Activated CD4-positive, alpha-beta memory T cell treated with anti-CD3 and anti-CD28 coated beads for 36 hours (primary cell): ENCODE measurements at regions not wholly inside any gene's neighbourhood (a gene's known extent, or its start where the extent isn't known, plus 50 kb on each side); places are given as distances from the start of the nearest gene placed in this dataset.

Experiments
- CTCF ChIA-PET: fragments of 350-600 bp; sonication (Branson Sonifier 250); formaldehyde crosslinking; loops from one replicate; lab custom pipeline; 2021; ENCODE audit warnings: antibody characterized with exemption, inconsistent platforms; lab: Charles Lee
- POLR2A ChIA-PET: fragments of 350-600 bp; sonication (Branson Sonifier 250); formaldehyde crosslinking; loops from one replicate; lab custom pipeline; 2021; ENCODE audit warnings: antibody characterized with exemption; lab: Charles Lee
- DNase-seq: peaks from one replicate; pipeline ENCODE4 v3.0.0-alpha.2; 2020
- H3K27ac Mint-ChIP-seq: one replicate; pipeline ENCODE4 v1.8.0; 2021; ENCODE audit warnings: mixed read lengths
- H3K27me3 Mint-ChIP-seq: one replicate; pipeline ENCODE4 v1.8.0; 2021; ENCODE audit warnings: mixed read lengths
- H3K36me3 Mint-ChIP-seq: one replicate; pipeline ENCODE4 v1.8.0; 2021; ENCODE audit warnings: mixed read lengths
- H3K4me1 Mint-ChIP-seq: one replicate; pipeline ENCODE4 v1.8.0; 2021; ENCODE audit warnings: low read depth, mixed read lengths
- H3K4me3 Mint-ChIP-seq: one replicate; pipeline ENCODE4 v1.8.0; 2021; ENCODE audit warnings: mild to moderate bottlenecking, mixed read lengths
- H3K9me3 Mint-ChIP-seq: one replicate; pipeline ENCODE4 v1.8.0; 2021; ENCODE audit warnings: mixed read lengths
- intact Hi-C: fragments of 100-400 bp; cut with micrococcal nuclease; formaldehyde crosslinking; loops from one replicate; pipeline ENCODE4 v1.15.1; 2023

- H3K27ac Mint-ChIP-seq: no peak overlapping the region
- DNase-seq: no peak
- H3K36me3 Mint-ChIP-seq: no peaks in the 10 kb centered on the region
- peaks cover 6% of the 10 kb centered on the region for H3K9me3 Mint-ChIP-seq
- no peaks in the 10 kb centered on the region for H3K4me1 Mint-ChIP-seq
- ChIA-PET POLR2A (no interaction called here), CTCF (no interaction called here)
- no peak overlapping the region for H3K4me3 Mint-ChIP-seq
- no peaks in the 10 kb centered on the region for H3K27me3 Mint-ChIP-seq
- intact Hi-C loops: no loop called here
These were observed 149.9 kb upstream of the RASSF8 start for GRCh38 chr12:25808604-25809003.

GRCh38 chr12:25810683-25811082, 147.8 kb upstream of the RASSF8 start:
- H3K27me3 Mint-ChIP-seq: no peaks in the 10 kb centered on the region
- H3K27ac Mint-ChIP-seq: no peak overlapping the region
- no peaks in the 10 kb centered on the region for H3K36me3 Mint-ChIP-seq
- ChIA-PET CTCF (no interaction called here), POLR2A (no interaction called here)
- intact Hi-C loops: no loop called here
- no peaks in the 10 kb centered on the region for H3K4me1 Mint-ChIP-seq
- no peak for DNase-seq
- no peak overlapping the region for H3K4me3 Mint-ChIP-seq
- peaks cover 6% of the 10 kb centered on the region for H3K9me3 Mint-ChIP-seq

GRCh38 chr12:25811656-25812126, 146.8 kb upstream of the RASSF8 start:
- peaks cover 6% of the 10 kb centered on the region for H3K9me3 Mint-ChIP-seq
- intact Hi-C loops: no loop called here
- no peak overlapping the region for H3K27ac Mint-ChIP-seq
- no peaks in the 10 kb centered on the region for H3K4me1 Mint-ChIP-seq
- no peaks in the 10 kb centered on the region for H3K27me3 Mint-ChIP-seq
- CTCF ChIA-PET: no interaction called here
- no peaks in the 10 kb centered on the region for H3K36me3 Mint-ChIP-seq
- POLR2A ChIA-PET: no interaction called here
- no peak overlapping the region for H3K4me3 Mint-ChIP-seq
- no peak for DNase-seq

GRCh38 chr12:25812295-25812694, 146.2 kb upstream of the RASSF8 start:
- Mint-ChIP-seq H3K27ac (no peak overlapping the region), H3K27me3 (no peaks in the 10 kb centered on the region), H3K4me1 (no peaks in the 10 kb centered on the region), H3K36me3 (no peaks in the 10 kb centered on the region), H3K4me3 (no peak overlapping the region), H3K9me3 (peaks cover 6% of the 10 kb centered on the region)
- POLR2A ChIA-PET: no interaction called here
- intact Hi-C loops: no loop called here
- no peak for DNase-seq
- CTCF ChIA-PET: no interaction called here

GRCh38 chr12:25813843-25814242, 144.6 kb upstream of the RASSF8 start:
- Mint-ChIP-seq H3K36me3 (no peaks in the 10 kb centered on the region), H3K27ac (no peak overlapping the region), H3K9me3 (no peaks in the 10 kb centered on the region), H3K4me3 (no peak overlapping the region), H3K27me3 (no peaks in the 10 kb centered on the region), H3K4me1 (no peaks in the 10 kb centered on the region)
- DNase-seq: no peak
- intact Hi-C loops: no loop called here
- CTCF ChIA-PET: no interaction called here
- POLR2A ChIA-PET: no interaction called here

- Mint-ChIP-seq H3K9me3 (no peaks in the 10 kb centered on the region), H3K27me3 (no peaks in the 10 kb centered on the region), H3K27ac (no peak overlapping the region), H3K36me3 (no peaks in the 10 kb centered on the region), H3K4me3 (no peak overlapping the region), H3K4me1 (no peaks in the 10 kb centered on the region)
- ChIA-PET POLR2A (no interaction called here), CTCF (no interaction called here)
- DNase-seq: no peak
- intact Hi-C loops: no loop called here
These were observed 141.8 kb upstream of the RASSF8 start for GRCh38 chr12:25816637-25817036.

GRCh38 chr12:25817166-25817565, 141.3 kb upstream of the RASSF8 start:
- H3K36me3 Mint-ChIP-seq: no peaks in the 10 kb centered on the region
- intact Hi-C loops: no loop called here

GRCh38 chr12:25818596-25819390, 139.7 kb upstream of the RASSF8 start:
- intact Hi-C loops: no loop called here
- Mint-ChIP-seq H3K4me3 (no peak overlapping the region), H3K27me3 (no peaks in the 10 kb centered on the region), H3K9me3 (no peaks in the 10 kb centered on the region), H3K27ac (no peak overlapping the region), H3K4me1 (no peaks in the 10 kb centered on the region), H3K36me3 (no peaks in the 10 kb centered on the region)
- no peak for DNase-seq
- POLR2A ChIA-PET: no interaction called here
- CTCF ChIA-PET: no interaction called here

More at GRCh38 chr12:25817166-25817565, 141.3 kb upstream of the RASSF8 start:
- ChIA-PET POLR2A (no interaction called here), CTCF (no interaction called here)
- no peaks in the 10 kb centered on the region for H3K27me3 Mint-ChIP-seq
- H3K4me1 Mint-ChIP-seq: no peaks in the 10 kb centered on the region
- no peaks in the 10 kb centered on the region for H3K9me3 Mint-ChIP-seq
- no peak overlapping the region for H3K27ac Mint-ChIP-seq
- H3K4me3 Mint-ChIP-seq: no peak overlapping the region
- DNase-seq: no peak

GRCh38 chr12:25819691-25820090, 138.8 kb upstream of the RASSF8 start:
- POLR2A ChIA-PET: no interaction called here
- no peaks in the 10 kb centered on the region for H3K36me3 Mint-ChIP-seq
- CTCF ChIA-PET: no interaction called here
- H3K9me3 Mint-ChIP-seq: no peaks in the 10 kb centered on the region
- H3K27ac Mint-ChIP-seq: no peak overlapping the region
- no peaks in the 10 kb centered on the region for H3K4me1 Mint-ChIP-seq
- intact Hi-C loops: no loop called here
- no peak for DNase-seq
- no peak overlapping the region for H3K4me3 Mint-ChIP-seq
- peaks cover 1% of the 10 kb centered on the region for H3K27me3 Mint-ChIP-seq

GRCh38 chr12:25822281-25822680, 136.2 kb upstream of the RASSF8 start:
- Mint-ChIP-seq H3K36me3 (no peaks in the 10 kb centered on the region), H3K27me3 (peaks cover 1% of the 10 kb centered on the region), H3K4me1 (no peaks in the 10 kb centered on the region), H3K27ac (no peak overlapping the region), H3K9me3 (no peaks in the 10 kb centered on the region), H3K4me3 (no peak overlapping the region)
- intact Hi-C loops: no loop called here
- POLR2A ChIA-PET: no interaction called here
- CTCF ChIA-PET: no interaction called here
- DNase-seq: no peak

- CTCF ChIA-PET: no interaction called here
- peaks cover 1% of the 10 kb centered on the region for H3K27me3 Mint-ChIP-seq
- POLR2A ChIA-PET: no interaction called here
- no peaks in the 10 kb centered on the region for H3K4me1 Mint-ChIP-seq
- intact Hi-C loops: no loop called here
- no peak for DNase-seq
- no peak overlapping the region for H3K27ac Mint-ChIP-seq
- no peak overlapping the region for H3K4me3 Mint-ChIP-seq
- no peaks in the 10 kb centered on the region for H3K9me3 Mint-ChIP-seq
- H3K36me3 Mint-ChIP-seq: no peaks in the 10 kb centered on the region
These were observed 133.7 kb upstream of the RASSF8 start for GRCh38 chr12:25824734-25825133.

- ChIA-PET POLR2A (no interaction called here), CTCF (no interaction called here)
- H3K4me1 Mint-ChIP-seq: no peaks in the 10 kb centered on the region
- H3K4me3 Mint-ChIP-seq: no peak overlapping the region
- H3K9me3 Mint-ChIP-seq: no peaks in the 10 kb centered on the region
- intact Hi-C loops: no loop called here
- DNase-seq: no peak
- no peak overlapping the region for H3K27ac Mint-ChIP-seq
- peaks cover 1% of the 10 kb centered on the region for H3K27me3 Mint-ChIP-seq
- no peaks in the 10 kb centered on the region for H3K36me3 Mint-ChIP-seq
These were observed 133.0 kb upstream of the RASSF8 start for GRCh38 chr12:25825446-25825845.

- Mint-ChIP-seq H3K36me3 (no peaks in the 10 kb centered on the region), H3K4me1 (no peaks in the 10 kb centered on the region)
These were observed 131.3 kb upstream of the RASSF8 start for GRCh38 chr12:25827141-25827540.

More at GRCh38 chr12:25827141-25827540, 131.3 kb upstream of the RASSF8 start:
- no peak overlapping the region for H3K4me3 Mint-ChIP-seq
- intact Hi-C loops: no loop called here
- H3K9me3 Mint-ChIP-seq: no peaks in the 10 kb centered on the region
- H3K27me3 Mint-ChIP-seq: peaks cover 1% of the 10 kb centered on the region
- CTCF ChIA-PET: no interaction called here
- H3K27ac Mint-ChIP-seq: no peak overlapping the region
- POLR2A ChIA-PET: no interaction called here
- no peak for DNase-seq
